GM12864 (cell line): ENCODE measurements at regions not wholly inside any gene's neighbourhood (a gene's known extent, or its start where the extent isn't known, plus 50 kb on each side); places are given as distances from the start of the nearest gene placed in this dataset.

Source experiments
- DNase-seq: peaks from one replicate; pipeline ENCODE4 v3.0.0-alpha.2; 2011; ENCODE audit warnings: low read depth
- H3K4me3 ChIP-seq: 2 replicates; pipeline ENCODE4 v1.5.1; 2011; ENCODE audit warnings: mild to moderate bottlenecking, low read depth, low read length, control low read depth
- CTCF ChIP-seq: IDR thresholded peaks from 2 replicates; pipeline ENCODE4 v1.5.1; 2011; ENCODE audit warnings: low read depth, mild to moderate bottlenecking, moderate library complexity, low read length, control low read depth, inconsistent platforms; ENCODE audit errors: missing control alignments

DNA sequence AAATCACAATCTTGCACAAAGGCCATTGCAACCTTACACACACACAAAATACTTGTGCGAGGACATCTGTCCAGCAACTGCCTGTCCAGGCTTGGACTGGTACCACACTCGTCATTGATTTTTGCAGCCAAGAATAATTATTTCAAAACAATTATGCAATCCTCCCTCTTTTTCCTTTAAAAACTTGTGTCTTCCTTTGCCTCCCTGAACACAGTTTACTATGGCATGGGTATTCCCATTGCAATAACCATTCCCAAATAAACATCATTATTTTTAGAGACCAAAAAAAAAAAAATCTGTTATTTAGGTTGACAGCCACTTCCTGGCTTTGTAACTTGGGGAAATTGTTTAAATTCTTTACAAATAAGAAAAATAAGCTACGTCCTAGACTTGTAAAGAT is 54.0 kb downstream of the C11orf91 start:
- no peak for TF ChIP-seq CTCF
- DNase-seq = no peak

DNA sequence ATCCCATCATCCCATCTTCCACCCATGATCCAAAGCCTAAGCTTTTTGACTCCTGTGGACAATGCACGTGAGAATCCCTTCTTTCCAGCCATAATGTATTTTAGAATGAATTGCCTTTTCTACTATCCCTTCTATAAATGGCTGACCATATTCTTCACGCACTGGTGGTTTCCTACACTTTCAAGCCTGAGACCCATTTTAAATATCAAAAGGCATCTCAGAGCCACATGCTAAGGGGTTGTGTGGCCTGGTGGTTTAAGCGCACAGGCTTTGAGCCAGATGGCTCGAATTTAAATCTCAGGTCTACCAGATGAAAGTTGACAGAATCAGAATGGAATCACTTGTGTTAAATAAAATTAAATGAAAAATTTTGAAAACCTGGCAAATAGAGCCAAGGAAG is 54.5 kb downstream of the C11orf91 start:
- no peak for TF ChIP-seq CTCF
- no peak overlapping the region for H3K4me3 ChIP-seq
- DNase-seq = no peak

More for the DNA sequence above, 54.0 kb downstream of the C11orf91 start:
- H3K4me3 ChIP-seq = no peak overlapping the region

DNA sequence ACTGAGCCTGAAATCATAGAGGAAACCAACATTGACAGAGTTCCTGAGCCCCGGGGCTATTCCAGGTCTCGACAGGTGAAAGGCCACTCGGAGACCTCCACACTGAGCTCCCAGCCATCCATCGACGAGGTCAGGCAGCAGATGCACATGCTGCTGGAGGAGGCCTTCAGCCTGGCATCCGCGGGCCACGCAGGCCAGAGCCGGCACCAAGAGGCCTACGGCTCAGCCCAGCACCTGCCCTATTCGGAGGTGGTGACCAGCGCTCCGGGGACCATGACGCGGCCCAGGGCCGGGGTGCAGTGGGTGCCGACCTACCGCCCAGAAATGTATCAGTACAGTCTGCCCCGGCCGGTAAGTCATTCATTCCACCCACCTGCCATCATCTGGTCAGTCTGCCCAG is 54.9 kb downstream of the C11orf91 start:
- no peak for TF ChIP-seq CTCF
- DNase-seq = no peak
- no peak overlapping the region for H3K4me3 ChIP-seq

GRCh38 chr11:33643167-33643824 is 57.3 kb downstream of the C11orf91 start:
- no peak overlapping the region for H3K4me3 ChIP-seq
- no peak for DNase-seq
- no peak for TF ChIP-seq CTCF

DNA sequence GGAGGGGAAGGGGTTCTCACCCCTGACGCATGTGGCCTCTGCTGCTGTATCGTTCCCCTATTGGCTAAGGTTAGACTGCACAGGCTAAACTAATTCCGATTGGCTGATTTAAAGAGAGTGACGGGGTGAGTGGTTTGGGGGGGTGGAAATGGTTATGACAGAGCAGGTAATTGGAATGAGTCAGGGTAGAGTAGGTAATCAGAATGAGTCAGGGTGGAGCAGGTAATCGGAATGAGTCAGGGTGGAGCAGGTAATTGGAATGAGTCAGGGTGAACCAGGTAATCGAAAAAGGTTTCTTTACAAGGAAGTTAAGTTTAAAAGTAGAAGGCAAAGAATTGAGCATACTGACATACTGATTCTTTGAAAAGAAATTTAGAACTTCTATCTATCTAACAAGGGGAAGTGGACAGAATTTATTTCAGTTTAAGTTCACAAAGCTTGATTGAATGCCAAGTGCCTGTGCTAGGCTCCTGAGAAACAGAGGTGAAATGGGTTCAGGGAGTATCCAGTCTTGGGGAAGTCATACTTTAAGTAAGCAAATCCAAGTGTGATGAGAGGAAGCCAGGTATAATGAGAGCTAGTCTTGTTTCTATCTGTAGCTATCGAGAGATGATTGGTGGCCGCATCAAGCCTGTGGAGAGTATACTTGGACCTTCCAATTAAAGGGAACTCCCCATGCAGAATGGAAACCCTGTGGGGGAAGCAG is 58.0 kb downstream of the C11orf91 start:
- no peak for DNase-seq
- no peak overlapping the region for H3K4me3 ChIP-seq
- TF ChIP-seq CTCF = no peak

GRCh38 chr11:33640730-33641371 is 59.8 kb downstream of the C11orf91 start:
- DNase-seq = no peak
- no peak for TF ChIP-seq CTCF

More at GRCh38 chr11:33640730-33641371, 59.8 kb downstream of the C11orf91 start:
- no peak overlapping the region for H3K4me3 ChIP-seq
